ENCODE measurements at regions not wholly inside any gene's neighbourhood (a gene's known extent, or its start where the extent isn't known, plus 50 kb on each side); places are given as distances from the start of the nearest gene placed in this dataset.

DNA sequence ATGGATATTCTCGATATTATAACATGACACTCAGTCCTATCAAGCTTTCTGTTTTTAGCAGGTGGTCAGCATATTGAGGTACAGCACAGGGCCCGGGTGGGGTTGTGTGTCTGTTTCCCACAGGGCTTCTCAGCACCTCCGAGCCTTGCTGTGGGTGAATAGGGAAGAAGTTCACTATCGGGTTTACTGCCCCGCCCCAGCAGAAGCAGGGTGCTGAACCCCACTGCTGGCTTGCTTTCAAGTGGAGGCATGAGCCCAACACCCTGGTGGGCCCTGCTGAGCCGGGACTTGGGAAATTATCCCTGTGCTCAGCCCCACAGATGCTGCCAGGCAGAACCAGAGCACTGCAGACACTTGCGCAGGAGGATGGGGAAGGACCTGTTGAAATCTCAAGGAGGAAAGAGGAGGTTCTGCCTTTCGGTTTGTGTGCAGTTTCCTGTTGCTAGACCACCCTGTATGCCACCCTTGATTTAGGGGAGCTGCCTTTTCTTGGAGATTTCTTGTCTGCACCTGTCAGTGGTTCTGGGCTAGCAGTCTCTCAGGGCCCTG, 270.3 kb upstream of the SALL3 start:
- Histone ChIP-seq H3K9me3 (ENCODE audit: control insufficient read depth in 5 of 5, low read length in 5 of 5) (peaks cover 6 to 32% (median 19%) of the 10 kb centered on the region in 5 donors), H3K36me3 (ENCODE audit: control insufficient read depth in 5 of 5, insufficient read depth in 5 of 5, low read length in 5 of 5) (no peaks in the 10 kb centered on the region), H3K4me1 (ENCODE audit: control insufficient read depth in 5 of 5, insufficient read depth in 5 of 5, low read length in 5 of 5) (no peaks in the 10 kb centered on the region), H3K9ac (ENCODE audit: low read length in 5 of 5) (no peak overlapping the region), H3K27me3 (ENCODE audit: control insufficient read depth in 5 of 5, insufficient read depth in 4 of 5, low read length in 5 of 5) (peaks cover 0 to 17% (median 0%) of the 10 kb centered on the region in 5 donors), H3K4me3 (ENCODE audit: low read depth in 1 of 5, low read length in 5 of 5) (no peak overlapping the region), H3K27ac (ENCODE audit: low read depth, low read length) (no peak overlapping the region)

DNA sequence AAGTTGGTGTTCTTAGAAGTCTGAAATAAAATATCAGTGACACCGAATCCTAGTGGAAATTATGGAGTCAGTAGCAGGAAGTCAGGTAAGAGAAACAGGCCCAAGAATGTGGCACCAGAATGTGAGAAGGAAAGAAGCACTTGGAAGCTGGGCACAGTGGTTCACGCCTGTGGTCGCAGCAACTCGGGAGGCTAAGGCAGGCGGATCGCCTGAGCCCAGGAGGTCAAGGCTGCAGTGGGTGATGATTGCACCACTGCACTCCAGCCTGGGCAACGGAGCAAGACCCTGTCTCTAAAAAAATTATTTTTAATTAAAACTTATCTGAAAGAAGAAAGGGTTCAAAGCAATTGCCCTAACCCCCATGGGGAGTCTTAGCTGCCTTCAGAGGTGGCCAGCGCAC, 268.3 kb upstream of the SALL3 start:
- no peaks in the 10 kb centered on the region for H3K36me3 ChIP-seq (ENCODE audit: control insufficient read depth in 5 of 5, insufficient read depth in 5 of 5, low read length in 5 of 5)
- no peak overlapping the region for H3K27ac ChIP-seq (ENCODE audit: low read depth, low read length)
- H3K27me3 ChIP-seq (ENCODE audit: control insufficient read depth in 5 of 5, insufficient read depth in 4 of 5, low read length in 5 of 5), result peaks cover 0 to 6% (median 0%) of the 10 kb centered on the region in 5 donors
- no peaks in the 10 kb centered on the region for H3K4me1 ChIP-seq (ENCODE audit: control insufficient read depth in 5 of 5, insufficient read depth in 5 of 5, low read length in 5 of 5)
- no peak overlapping the region for H3K4me3 ChIP-seq (ENCODE audit: low read depth in 1 of 5, low read length in 5 of 5)
- peaks cover 6 to 32% (median 16%) of the 10 kb centered on the region in 5 donors for H3K9me3 ChIP-seq (ENCODE audit: control insufficient read depth in 5 of 5, low read length in 5 of 5)
- no peak overlapping the region for H3K9ac ChIP-seq (ENCODE audit: low read length in 5 of 5)

DNA sequence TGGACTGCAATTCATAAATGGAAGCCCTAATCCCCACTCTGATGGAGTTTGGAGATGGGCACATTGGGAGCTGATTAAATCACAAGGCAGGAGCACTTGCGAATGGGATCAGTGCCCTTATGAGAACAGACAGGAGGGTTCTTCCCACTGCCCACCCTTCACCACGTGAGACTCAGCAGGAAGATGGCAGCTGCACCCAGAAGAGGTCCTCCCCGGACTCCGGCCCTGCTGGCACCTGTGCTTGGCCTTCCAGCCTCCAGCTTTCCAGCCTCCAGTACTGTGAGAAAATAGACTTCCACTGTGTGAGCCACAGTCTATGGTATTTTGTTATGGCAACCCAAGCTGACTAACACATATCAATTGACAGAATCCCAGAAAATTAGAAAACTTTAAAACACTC, 267.6 kb upstream of the SALL3 start:
- Histone ChIP-seq H3K4me1 (ENCODE audit: control insufficient read depth in 5 of 5, insufficient read depth in 5 of 5, low read length in 5 of 5) (no peaks in the 10 kb centered on the region), H3K9me3 (ENCODE audit: control insufficient read depth in 5 of 5, low read length in 5 of 5) (peaks cover 6 to 32% (median 16%) of the 10 kb centered on the region in 5 donors), H3K9ac (ENCODE audit: low read length in 5 of 5) (no peak overlapping the region), H3K27me3 (ENCODE audit: control insufficient read depth in 5 of 5, insufficient read depth in 4 of 5, low read length in 5 of 5) (peaks cover 0 to 6% (median 0%) of the 10 kb centered on the region in 5 donors), H3K36me3 (ENCODE audit: control insufficient read depth in 5 of 5, insufficient read depth in 5 of 5, low read length in 5 of 5) (no peaks in the 10 kb centered on the region), H3K4me3 (ENCODE audit: low read depth in 1 of 5, low read length in 5 of 5) (no peak overlapping the region), H3K27ac (ENCODE audit: low read depth, low read length) (no peak overlapping the region)

DNA sequence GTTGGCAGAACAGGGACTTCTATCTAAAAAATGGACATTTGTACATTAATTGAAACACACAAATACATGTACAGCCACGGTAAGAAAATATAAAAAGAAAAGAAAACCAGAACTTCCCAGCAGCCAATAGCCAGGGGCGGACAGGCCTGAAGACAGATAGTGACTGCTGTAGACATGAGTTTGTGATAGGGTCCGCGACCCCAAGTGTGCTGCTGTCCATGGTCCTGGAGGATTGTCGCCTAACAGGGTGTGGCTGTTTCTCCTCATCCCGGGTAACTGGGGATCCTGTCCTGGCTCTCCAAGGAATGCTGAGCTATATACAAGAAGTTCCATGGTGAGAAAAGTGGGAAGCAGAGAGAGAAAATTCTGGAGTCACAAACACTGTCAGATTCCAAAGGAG, 266.5 kb upstream of the SALL3 start:
- no peak overlapping the region for H3K27ac ChIP-seq (ENCODE audit: low read depth, low read length)
- no peaks in the 10 kb centered on the region for H3K4me1 ChIP-seq (ENCODE audit: control insufficient read depth in 5 of 5, insufficient read depth in 5 of 5, low read length in 5 of 5)
- peaks cover 0 to 6% (median 0%) of the 10 kb centered on the region in 5 donors for H3K27me3 ChIP-seq (ENCODE audit: control insufficient read depth in 5 of 5, insufficient read depth in 4 of 5, low read length in 5 of 5)
- H3K9me3 ChIP-seq (ENCODE audit: control insufficient read depth in 5 of 5, low read length in 5 of 5), result peaks cover 3 to 25% (median 13%) of the 10 kb centered on the region in 5 donors
- H3K4me3 ChIP-seq (ENCODE audit: low read depth in 1 of 5, low read length in 5 of 5), result no peak overlapping the region
- no peaks in the 10 kb centered on the region for H3K36me3 ChIP-seq (ENCODE audit: control insufficient read depth in 5 of 5, insufficient read depth in 5 of 5, low read length in 5 of 5)
- H3K9ac ChIP-seq (ENCODE audit: low read length in 5 of 5), result no peak overlapping the region

DNA sequence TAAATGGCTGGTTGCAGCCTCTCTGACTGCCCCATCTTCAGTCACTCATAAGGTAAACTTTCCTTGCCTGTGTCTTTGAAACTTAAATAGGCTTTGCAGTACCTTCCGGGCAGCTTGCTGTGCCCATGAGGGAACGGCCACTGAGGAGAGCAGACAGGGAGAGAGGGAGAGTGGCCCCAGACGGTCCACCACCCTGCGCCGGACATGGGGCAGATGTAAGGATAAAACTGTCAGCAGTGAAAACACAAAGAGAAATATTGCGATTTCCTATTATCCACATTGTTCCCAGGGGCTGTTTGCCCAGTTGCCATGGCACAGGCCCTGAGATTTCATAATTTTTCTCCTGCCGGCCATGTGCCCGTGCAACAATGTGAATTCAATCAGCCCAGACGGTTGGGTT, 265.9 kb upstream of the SALL3 start:
- H3K9me3 ChIP-seq (ENCODE audit: control insufficient read depth in 5 of 5, low read length in 5 of 5), result peaks cover 0 to 18% (median 8%) of the 10 kb centered on the region in 5 donors
- H3K27me3 ChIP-seq (ENCODE audit: control insufficient read depth in 5 of 5, insufficient read depth in 4 of 5, low read length in 5 of 5), result peaks cover 0 to 6% (median 0%) of the 10 kb centered on the region in 5 donors
- H3K36me3 ChIP-seq (ENCODE audit: control insufficient read depth in 5 of 5, insufficient read depth in 5 of 5, low read length in 5 of 5), result no peaks in the 10 kb centered on the region
- no peak overlapping the region for H3K9ac ChIP-seq (ENCODE audit: low read length in 5 of 5)
- no peak overlapping the region for H3K4me3 ChIP-seq (ENCODE audit: low read depth in 1 of 5, low read length in 5 of 5)
- no peak overlapping the region for H3K27ac ChIP-seq (ENCODE audit: low read depth, low read length)
- H3K4me1 ChIP-seq (ENCODE audit: control insufficient read depth in 5 of 5, insufficient read depth in 5 of 5, low read length in 5 of 5), result no peaks in the 10 kb centered on the region

DNA sequence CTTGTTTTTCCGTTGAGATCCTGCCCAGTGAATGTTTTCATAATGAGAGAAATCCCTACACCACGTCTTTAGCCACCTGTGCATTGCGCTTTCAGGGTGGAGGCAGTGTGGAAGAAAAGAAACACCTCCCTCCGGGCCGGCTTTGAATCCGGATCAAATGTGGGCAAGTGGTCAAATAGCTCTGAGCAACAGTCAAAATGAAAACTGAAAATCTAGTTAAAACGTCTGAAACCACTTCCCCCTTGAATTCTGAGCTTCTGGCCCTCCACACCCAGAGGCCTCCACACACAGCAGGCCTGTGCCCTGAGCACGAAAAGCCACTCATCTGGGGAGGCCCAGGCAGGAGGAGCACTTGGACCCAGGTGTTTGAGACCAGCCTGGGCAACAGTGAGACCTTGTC, 263.6 kb upstream of the SALL3 start:
- H3K27me3 ChIP-seq (ENCODE audit: control insufficient read depth in 5 of 5, insufficient read depth in 4 of 5, low read length in 5 of 5), result peaks cover 0 to 13% (median 2%) of the 10 kb centered on the region in 5 donors
- no peaks in the 10 kb centered on the region for H3K4me1 ChIP-seq (ENCODE audit: control insufficient read depth in 5 of 5, insufficient read depth in 5 of 5, low read length in 5 of 5)
- H3K4me3 ChIP-seq (ENCODE audit: low read depth in 1 of 5, low read length in 5 of 5), result no peak overlapping the region
- H3K27ac ChIP-seq (ENCODE audit: low read depth, low read length), result no peak overlapping the region
- no peak overlapping the region for H3K9ac ChIP-seq (ENCODE audit: low read length in 5 of 5)
- H3K9me3 ChIP-seq (ENCODE audit: control insufficient read depth in 5 of 5, low read length in 5 of 5), result peaks cover 0 to 5% (median 0%) of the 10 kb centered on the region in 5 donors
- no peaks in the 10 kb centered on the region for H3K36me3 ChIP-seq (ENCODE audit: control insufficient read depth in 5 of 5, insufficient read depth in 5 of 5, low read length in 5 of 5)

DNA sequence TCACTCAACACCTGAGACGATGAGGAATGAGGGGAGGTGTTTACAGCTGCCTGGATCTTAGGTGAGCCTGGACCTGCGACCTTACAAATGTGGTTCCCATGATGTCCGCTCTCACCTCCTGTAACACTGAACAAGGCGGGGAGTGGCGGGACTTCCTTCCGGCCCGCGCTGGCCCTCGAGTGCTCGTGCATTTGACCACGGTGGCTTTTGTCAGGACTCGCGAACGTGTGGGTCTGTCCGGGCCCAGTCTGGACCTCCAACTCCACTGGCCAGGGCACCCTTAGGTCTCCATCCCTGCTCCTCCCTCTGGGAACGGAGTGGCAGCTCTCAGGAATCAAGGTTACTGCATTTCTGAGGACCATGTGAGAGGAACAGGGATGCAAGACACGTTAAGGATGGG, 263.0 kb upstream of the SALL3 start:
- Histone ChIP-seq H3K9me3 (ENCODE audit: control insufficient read depth in 5 of 5, low read length in 5 of 5) (peaks cover 0 to 5% (median 0%) of the 10 kb centered on the region in 5 donors), H3K4me3 (ENCODE audit: low read depth in 1 of 5, low read length in 5 of 5) (no peak overlapping the region), H3K4me1 (ENCODE audit: control insufficient read depth in 5 of 5, insufficient read depth in 5 of 5, low read length in 5 of 5) (no peaks in the 10 kb centered on the region), H3K27me3 (ENCODE audit: control insufficient read depth in 5 of 5, insufficient read depth in 4 of 5, low read length in 5 of 5) (peaks cover 0 to 18% (median 6%) of the 10 kb centered on the region in 5 donors), H3K36me3 (ENCODE audit: control insufficient read depth in 5 of 5, insufficient read depth in 5 of 5, low read length in 5 of 5) (no peaks in the 10 kb centered on the region), H3K9ac (ENCODE audit: low read length in 5 of 5) (no peak overlapping the region), H3K27ac (ENCODE audit: low read depth, low read length) (no peak overlapping the region)

DNA sequence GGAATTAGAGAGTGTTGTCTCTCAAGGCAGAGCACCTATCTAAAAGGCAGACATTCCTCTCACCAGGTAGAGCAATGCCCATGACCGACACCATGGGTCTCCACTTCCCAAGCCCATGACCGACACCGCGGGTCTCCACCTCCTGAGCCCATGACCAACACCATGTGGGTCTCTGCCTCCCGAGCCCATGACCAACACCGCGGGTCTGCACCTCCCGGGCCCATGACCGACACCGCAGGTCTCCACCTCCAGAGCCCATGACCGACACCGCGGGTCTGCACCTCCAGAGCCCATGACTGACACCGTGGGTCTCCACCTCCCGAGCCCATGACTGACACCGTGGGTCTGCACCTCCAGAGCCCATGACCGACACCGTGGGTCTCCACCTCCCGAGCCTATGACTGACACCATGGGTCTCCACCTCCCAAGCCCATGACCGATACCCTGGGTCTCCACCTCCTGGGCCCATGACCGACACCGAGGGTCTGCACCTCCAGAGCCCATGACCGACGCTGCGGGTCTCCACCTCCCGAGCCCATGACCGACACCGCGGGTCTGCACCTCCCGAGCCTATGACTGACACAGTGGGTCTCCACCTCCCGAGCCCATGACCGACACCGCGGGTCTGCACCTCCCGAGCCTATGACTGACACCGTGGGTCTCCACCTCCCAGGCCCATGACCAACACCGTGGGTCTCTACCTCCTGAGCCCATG, 262.4 kb upstream of the SALL3 start:
- Histone ChIP-seq H3K36me3 (ENCODE audit: control insufficient read depth in 5 of 5, insufficient read depth in 5 of 5, low read length in 5 of 5) (no peaks in the 10 kb centered on the region), H3K4me3 (ENCODE audit: low read depth in 1 of 5, low read length in 5 of 5) (no peak overlapping the region), H3K9ac (ENCODE audit: low read length in 5 of 5) (no peak overlapping the region), H3K27me3 (ENCODE audit: control insufficient read depth in 5 of 5, insufficient read depth in 4 of 5, low read length in 5 of 5) (peaks cover 0 to 16% (median 8%) of the 10 kb centered on the region in 5 donors), H3K27ac (ENCODE audit: low read depth, low read length) (no peak overlapping the region), H3K4me1 (ENCODE audit: control insufficient read depth in 5 of 5, insufficient read depth in 5 of 5, low read length in 5 of 5) (no peaks in the 10 kb centered on the region), H3K9me3 (ENCODE audit: control insufficient read depth in 5 of 5, low read length in 5 of 5) (no peaks in the 10 kb centered on the region)

DNA sequence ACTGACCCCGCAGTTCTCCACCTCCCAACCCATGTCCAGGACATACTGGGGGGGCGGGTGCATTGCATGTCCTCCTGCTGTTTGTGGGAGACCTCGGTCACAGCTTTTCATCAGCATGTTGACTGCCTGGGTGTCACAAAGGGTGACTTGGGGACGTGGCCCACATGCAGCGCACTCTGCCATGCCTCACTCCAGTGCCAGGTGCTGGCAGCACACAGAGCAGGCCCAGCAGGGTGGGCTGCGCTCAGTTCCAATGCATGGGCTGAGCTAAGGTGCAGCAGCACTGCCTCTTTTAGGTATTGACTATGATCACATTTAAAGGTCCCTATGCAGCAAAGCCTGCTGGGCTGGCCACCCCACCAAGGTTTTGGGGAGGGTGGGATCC, 261.9 kb upstream of the SALL3 start:
- Histone ChIP-seq H3K27me3 (ENCODE audit: control insufficient read depth in 5 of 5, insufficient read depth in 4 of 5, low read length in 5 of 5) (peaks cover 0 to 16% (median 8%) of the 10 kb centered on the region in 5 donors), H3K4me3 (ENCODE audit: low read depth in 1 of 5, low read length in 5 of 5) (no peak overlapping the region), H3K27ac (ENCODE audit: low read depth, low read length) (no peak overlapping the region), H3K9ac (ENCODE audit: low read length in 5 of 5) (no peak overlapping the region), H3K36me3 (ENCODE audit: control insufficient read depth in 5 of 5, insufficient read depth in 5 of 5, low read length in 5 of 5) (no peaks in the 10 kb centered on the region), H3K9me3 (ENCODE audit: control insufficient read depth in 5 of 5, low read length in 5 of 5) (no peaks in the 10 kb centered on the region), H3K4me1 (ENCODE audit: control insufficient read depth in 5 of 5, insufficient read depth in 5 of 5, low read length in 5 of 5) (no peaks in the 10 kb centered on the region)

DNA sequence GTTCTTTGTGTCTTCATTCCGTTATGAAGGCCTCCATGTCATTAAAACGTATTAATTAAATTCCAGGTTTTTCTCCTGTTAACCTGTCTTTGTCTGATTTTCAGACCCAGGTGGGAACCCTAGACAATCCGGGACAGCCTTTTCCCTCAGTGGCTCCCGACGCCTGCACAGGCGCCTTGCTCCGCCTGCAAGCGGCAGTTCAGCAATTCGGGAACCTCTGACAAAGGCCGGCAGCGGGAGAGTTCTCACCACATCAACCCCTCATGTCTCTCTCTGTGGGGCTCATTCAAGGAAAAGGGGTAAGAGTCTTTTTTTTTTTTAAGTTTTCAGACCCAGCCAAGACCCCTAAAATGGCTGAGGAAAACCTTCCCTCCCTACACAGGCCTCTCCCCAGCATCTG, 259.8 kb upstream of the SALL3 start:
- H3K9ac ChIP-seq (ENCODE audit: low read length in 5 of 5), result no peak overlapping the region
- no peak overlapping the region for H3K4me3 ChIP-seq (ENCODE audit: low read depth in 1 of 5, low read length in 5 of 5)
- no peaks in the 10 kb centered on the region for H3K4me1 ChIP-seq (ENCODE audit: control insufficient read depth in 5 of 5, insufficient read depth in 5 of 5, low read length in 5 of 5)
- H3K27me3 ChIP-seq (ENCODE audit: control insufficient read depth in 5 of 5, insufficient read depth in 4 of 5, low read length in 5 of 5), result peaks cover 4 to 19% (median 8%) of the 10 kb centered on the region in 5 donors
- no peaks in the 10 kb centered on the region for H3K9me3 ChIP-seq (ENCODE audit: control insufficient read depth in 5 of 5, low read length in 5 of 5)
- H3K27ac ChIP-seq (ENCODE audit: low read depth, low read length), result no peak overlapping the region
- no peaks in the 10 kb centered on the region for H3K36me3 ChIP-seq (ENCODE audit: control insufficient read depth in 5 of 5, insufficient read depth in 5 of 5, low read length in 5 of 5)
